ENCODE measurements at regions not wholly inside any gene's neighbourhood (a gene's known extent, or its start where the extent isn't known, plus 50 kb on each side); places are given as distances from the start of the nearest gene placed in this dataset.

DNA sequence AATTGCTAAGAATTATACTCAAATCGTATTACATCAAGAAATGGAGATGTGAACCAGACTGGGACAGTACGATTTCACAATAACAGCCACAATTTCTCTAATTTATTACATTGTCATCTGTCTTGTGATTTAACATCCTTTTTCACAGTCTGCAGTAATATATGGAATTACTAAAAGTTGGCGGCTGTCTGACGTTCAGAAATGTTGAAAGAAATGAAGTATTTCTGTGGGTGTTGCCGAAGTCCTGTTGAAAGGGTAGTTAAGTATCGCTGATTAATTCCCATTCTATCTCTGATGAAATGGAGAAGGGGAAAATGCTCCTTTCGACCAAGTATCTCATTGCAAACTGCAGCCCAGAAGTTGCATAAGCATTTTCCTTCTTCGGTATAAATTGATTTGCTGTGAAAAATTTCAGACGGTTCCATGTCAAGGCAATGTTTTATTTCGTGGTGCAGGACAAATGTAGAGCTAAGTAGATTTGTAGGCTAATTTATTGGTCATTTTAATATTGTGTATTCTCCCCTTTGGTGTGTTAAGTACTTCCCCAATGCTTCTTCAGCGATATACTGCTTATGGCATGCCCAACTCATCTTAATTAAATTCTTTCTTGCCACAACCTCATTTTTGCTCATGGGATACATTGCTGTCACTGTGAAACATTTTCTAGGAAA is 775.2 kb upstream of the RBFOX1 start:
- ATAC-seq (ENCODE audit: low FRiP score in 2 of 2) (no peak), DNase-seq (no peak)
- TF ChIP-seq POLR2A (IDR thresholded peaks at IDR 0.05) (no peak), EP300 (IDR thresholded peaks at IDR 0.05) (no peak), POLR2AphosphoS5 (IDR thresholded peaks at IDR 0.05) (no peak)
- TF ChIP-seq, protein P1, sequence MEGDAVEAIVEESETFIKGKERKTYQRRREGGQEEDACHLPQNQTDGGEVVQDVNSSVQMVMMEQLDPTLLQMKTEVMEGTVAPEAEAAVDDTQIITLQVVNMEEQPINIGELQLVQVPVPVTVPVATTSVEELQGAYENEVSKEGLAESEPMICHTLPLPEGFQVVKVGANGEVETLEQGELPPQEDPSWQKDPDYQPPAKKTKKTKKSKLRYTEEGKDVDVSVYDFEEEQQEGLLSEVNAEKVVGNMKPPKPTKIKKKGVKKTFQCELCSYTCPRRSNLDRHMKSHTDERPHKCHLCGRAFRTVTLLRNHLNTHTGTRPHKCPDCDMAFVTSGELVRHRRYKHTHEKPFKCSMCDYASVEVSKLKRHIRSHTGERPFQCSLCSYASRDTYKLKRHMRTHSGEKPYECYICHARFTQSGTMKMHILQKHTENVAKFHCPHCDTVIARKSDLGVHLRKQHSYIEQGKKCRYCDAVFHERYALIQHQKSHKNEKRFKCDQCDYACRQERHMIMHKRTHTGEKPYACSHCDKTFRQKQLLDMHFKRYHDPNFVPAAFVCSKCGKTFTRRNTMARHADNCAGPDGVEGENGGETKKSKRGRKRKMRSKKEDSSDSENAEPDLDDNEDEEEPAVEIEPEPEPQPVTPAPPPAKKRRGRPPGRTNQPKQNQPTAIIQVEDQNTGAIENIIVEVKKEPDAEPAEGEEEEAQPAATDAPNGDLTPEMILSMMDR (IDR thresholded peaks at IDR 0.05) = no peak
- H3K27me3 ChIP-seq = no peaks in the 10 kb centered on the region
- 55 to 59% methylated on average over 11 of the region's 11 CpGs for WGBS, 2 donors
- no peaks in the 10 kb centered on the region for H3K9me3 ChIP-seq
- H3K27ac ChIP-seq = no peak overlapping the region
- no peak overlapping the region for H3K4me3 ChIP-seq
- no peaks in the 10 kb centered on the region for H3K4me1 ChIP-seq
- no peaks in the 10 kb centered on the region for H3K36me3 ChIP-seq

DNA sequence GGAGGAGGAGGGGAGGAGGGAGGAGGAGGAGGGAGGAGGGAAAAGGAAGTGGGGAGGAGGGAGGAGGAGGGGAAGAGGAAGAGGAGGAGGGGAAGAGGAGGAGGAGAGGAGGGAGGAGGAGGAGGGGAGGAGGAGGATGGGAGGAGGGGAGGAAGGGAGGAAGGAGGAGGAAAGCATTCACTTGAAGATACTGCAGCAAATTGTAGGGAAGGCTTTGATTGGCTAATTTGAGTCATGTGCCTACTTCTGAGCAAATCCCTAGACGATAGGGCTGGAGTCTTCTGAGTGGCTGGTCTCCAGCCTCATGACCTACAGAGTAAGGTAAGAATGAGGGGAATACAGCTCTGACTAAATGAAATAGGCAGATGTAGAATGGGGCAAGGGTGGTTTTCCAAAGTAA is 783.2 kb upstream of the RBFOX1 start:
- Histone ChIP-seq H3K27me3 (no peaks in the 10 kb centered on the region), H3K36me3 (no peaks in the 10 kb centered on the region), H3K4me1 (no peaks in the 10 kb centered on the region), H3K9me3 (no peaks in the 10 kb centered on the region), H3K4me3 (no peak overlapping the region), H3K27ac (no peak overlapping the region)
- ATAC-seq (ENCODE audit: low FRiP score in 2 of 2) (no peak), DNase-seq (no peak)
- no peak for TF ChIP-seq POLR2A (IDR thresholded peaks at IDR 0.05)
- TF ChIP-seq EP300 (IDR thresholded peaks at IDR 0.05) = no peak
- TF ChIP-seq, protein P1 (IDR thresholded peaks at IDR 0.05) = no peak
- no peak for TF ChIP-seq POLR2AphosphoS5 (IDR thresholded peaks at IDR 0.05)
- WGBS, 2 donors = 56 to 76% methylated on average over 1 of the region's 1 CpG

DNA sequence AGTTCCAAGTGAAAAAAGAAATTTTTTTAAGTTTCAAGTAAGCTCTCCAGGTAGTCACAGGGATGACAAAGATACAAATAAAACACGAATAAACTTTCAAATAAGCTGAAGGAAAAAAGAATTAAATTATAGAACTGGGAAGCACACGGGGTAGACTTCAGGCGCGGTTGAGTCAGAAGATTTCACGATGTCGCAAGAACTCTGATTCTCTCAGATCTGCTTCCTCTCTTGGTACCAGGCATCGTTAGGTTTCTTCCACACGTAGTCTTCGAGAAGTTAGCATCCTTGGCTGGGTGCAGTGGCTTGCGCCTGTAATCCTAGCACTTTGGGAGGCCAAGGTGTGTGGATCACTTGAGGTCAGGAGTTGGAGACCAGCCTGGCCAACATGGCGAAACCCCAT is 784.1 kb upstream of the RBFOX1 start:
- no peaks in the 10 kb centered on the region for H3K27me3 ChIP-seq
- no peak overlapping the region for H3K27ac ChIP-seq
- no peak overlapping the region for H3K4me3 ChIP-seq
- WGBS, 2 donors = 86 to 87% methylated on average over 11 of the region's 11 CpGs
- ATAC-seq (ENCODE audit: low FRiP score in 2 of 2) (no peak), DNase-seq (no peak)
- H3K4me1 ChIP-seq = no peaks in the 10 kb centered on the region
- H3K36me3 ChIP-seq = no peaks in the 10 kb centered on the region
- no peaks in the 10 kb centered on the region for H3K9me3 ChIP-seq
- TF ChIP-seq POLR2A (IDR thresholded peaks at IDR 0.05) (no peak), POLR2AphosphoS5 (IDR thresholded peaks at IDR 0.05) (no peak), EP300 (IDR thresholded peaks at IDR 0.05) (no peak)
- TF ChIP-seq, protein P1 (IDR thresholded peaks at IDR 0.05) = no peak

DNA sequence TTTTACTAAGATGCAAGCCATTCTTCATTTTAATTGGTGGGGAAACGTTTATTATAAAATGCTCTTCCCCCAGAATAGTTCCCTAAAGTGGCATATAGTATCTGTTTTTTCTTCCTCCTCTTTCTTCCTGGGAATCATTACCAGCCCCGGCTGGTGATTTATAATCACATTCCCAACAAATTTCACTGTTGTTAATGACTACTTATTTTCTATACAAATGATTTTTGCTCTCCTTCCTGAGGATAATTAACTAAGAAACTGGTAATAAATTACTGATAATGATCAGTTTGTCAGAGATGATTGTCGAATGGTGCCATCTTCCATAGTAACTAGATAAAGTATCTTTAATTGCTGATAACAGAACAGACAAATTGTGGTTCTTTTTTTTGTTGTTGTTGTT is 785.5 kb upstream of the RBFOX1 start:
- no peak overlapping the region for H3K27ac ChIP-seq
- no peaks in the 10 kb centered on the region for H3K9me3 ChIP-seq
- no peak for ATAC-seq (ENCODE audit: low FRiP score in 2 of 2)
- WGBS, 2 donors = 50 to 56% methylated on average over 3 of the region's 3 CpGs
- no peaks in the 10 kb centered on the region for H3K36me3 ChIP-seq
- H3K27me3 ChIP-seq = no peaks in the 10 kb centered on the region
- TF ChIP-seq POLR2AphosphoS5 (IDR thresholded peaks at IDR 0.05) (no peak), POLR2A (IDR thresholded peaks at IDR 0.05) (no peak), EP300 (IDR thresholded peaks at IDR 0.05) (no peak)
- TF ChIP-seq, protein P1 (IDR thresholded peaks at IDR 0.05) = no peak
- no peaks in the 10 kb centered on the region for H3K4me1 ChIP-seq
- no peak for DNase-seq
- no peak overlapping the region for H3K4me3 ChIP-seq

DNA sequence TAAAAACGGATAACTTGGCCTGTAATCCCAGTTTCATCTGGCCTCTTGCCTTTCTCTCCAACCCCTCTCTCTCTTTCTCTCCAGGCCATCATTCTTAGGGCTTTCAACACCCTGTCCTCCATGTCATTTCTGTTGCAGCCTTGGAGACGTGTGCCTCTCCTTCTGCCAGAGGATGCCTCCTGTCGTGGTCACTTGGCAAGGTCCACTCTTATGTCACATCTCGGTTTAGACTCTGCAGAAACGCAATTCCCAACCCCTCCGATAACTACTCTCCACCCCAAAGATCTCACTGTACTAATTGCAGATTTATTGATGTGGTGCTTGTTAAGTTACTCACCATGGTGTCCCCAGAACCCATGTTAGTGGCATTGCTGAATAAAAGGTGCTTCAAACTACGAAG is 787.3 kb upstream of the RBFOX1 start:
- no peaks in the 10 kb centered on the region for H3K9me3 ChIP-seq
- H3K36me3 ChIP-seq = no peaks in the 10 kb centered on the region
- H3K4me3 ChIP-seq = no peak overlapping the region
- no peaks in the 10 kb centered on the region for H3K4me1 ChIP-seq
- TF ChIP-seq, protein P1 (IDR thresholded peaks at IDR 0.05) = no peak
- TF ChIP-seq POLR2AphosphoS5 (IDR thresholded peaks at IDR 0.05) = no peak
- no peak for TF ChIP-seq EP300 (IDR thresholded peaks at IDR 0.05)
- no peak for TF ChIP-seq POLR2A (IDR thresholded peaks at IDR 0.05)
- H3K27ac ChIP-seq = no peak overlapping the region
- DNase-seq = no peak
- no peaks in the 10 kb centered on the region for H3K27me3 ChIP-seq
- WGBS, 2 donors = 78 to 84% methylated on average over 7 of the region's 7 CpGs
- ATAC-seq (ENCODE audit: low FRiP score in 2 of 2) = no peak
